Testis (tissue), 2 donors: ENCODE measurements at regions not wholly inside any gene's neighbourhood (a gene's known extent, or its start where the extent isn't known, plus 50 kb on each side); places are given as distances from the start of the nearest gene placed in this dataset.

Experiments
- POLR2A ChIP-seq: fragments of 450-650 bp; IDR thresholded peaks from one replicate; pipeline ENCODE4 v1.6.1; 2017; ENCODE audit warnings: antibody characterized with exemption, mild to moderate bottlenecking, moderate library complexity
- TF ChIP-seq, protein P1 (sequence below), 3 experiments: fragments of 450-650 bp in 2 of 3; fragments of 200-600 bp in 1 of 3; sonication (generic) in 1 of 3; IDR thresholded peaks; one replicate each; pipeline ENCODE4 v1.5.1; 2016 to 2019; ENCODE audit warnings: antibody characterized with exemption in 3 of 3, mild to moderate bottlenecking in 2 of 3, moderate library complexity in 1 of 3

DNA sequence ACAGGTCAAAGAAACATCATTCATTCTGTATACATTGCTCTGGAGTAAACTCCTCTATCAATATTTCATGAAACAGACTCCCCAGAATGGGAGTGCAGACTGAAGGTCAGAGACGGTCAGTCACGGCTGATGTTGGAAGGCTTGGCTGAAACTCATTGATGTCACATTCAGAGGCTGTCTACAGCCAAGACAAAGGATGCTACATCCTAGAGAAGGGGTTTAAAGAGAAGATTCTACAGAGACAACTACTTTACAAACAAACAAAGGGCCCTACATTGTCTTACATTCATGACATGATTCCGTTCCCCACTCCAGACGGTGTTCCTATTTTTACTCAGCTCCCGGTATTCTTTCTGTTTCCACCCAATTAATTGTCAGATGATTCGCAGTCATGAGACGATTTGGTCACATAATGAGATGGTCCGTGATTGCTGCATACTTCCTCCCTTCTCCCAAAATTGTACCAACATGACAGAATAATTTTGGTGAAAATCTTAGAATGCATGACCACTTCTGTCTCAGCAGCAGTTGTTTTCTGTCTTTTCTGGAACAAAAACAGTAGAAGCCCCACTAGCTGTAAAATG is 73.8 kb upstream of the VAV3 start:
- TF ChIP-seq, protein P1, sequence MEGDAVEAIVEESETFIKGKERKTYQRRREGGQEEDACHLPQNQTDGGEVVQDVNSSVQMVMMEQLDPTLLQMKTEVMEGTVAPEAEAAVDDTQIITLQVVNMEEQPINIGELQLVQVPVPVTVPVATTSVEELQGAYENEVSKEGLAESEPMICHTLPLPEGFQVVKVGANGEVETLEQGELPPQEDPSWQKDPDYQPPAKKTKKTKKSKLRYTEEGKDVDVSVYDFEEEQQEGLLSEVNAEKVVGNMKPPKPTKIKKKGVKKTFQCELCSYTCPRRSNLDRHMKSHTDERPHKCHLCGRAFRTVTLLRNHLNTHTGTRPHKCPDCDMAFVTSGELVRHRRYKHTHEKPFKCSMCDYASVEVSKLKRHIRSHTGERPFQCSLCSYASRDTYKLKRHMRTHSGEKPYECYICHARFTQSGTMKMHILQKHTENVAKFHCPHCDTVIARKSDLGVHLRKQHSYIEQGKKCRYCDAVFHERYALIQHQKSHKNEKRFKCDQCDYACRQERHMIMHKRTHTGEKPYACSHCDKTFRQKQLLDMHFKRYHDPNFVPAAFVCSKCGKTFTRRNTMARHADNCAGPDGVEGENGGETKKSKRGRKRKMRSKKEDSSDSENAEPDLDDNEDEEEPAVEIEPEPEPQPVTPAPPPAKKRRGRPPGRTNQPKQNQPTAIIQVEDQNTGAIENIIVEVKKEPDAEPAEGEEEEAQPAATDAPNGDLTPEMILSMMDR (IDR thresholded peaks at IDR 0.05), result no peak
- no peak for TF ChIP-seq POLR2A
